Smooth muscle cell (in vitro differentiated cells): ENCODE measurements at regions not wholly inside any gene's neighbourhood (a gene's known extent, or its start where the extent isn't known, plus 50 kb on each side); places are given as distances from the start of the nearest gene placed in this dataset.
"Not testable (repeated sequence)": the region's sequence is repeated elsewhere in the genome, so short reads cannot be mapped to it uniquely, and the experiment has no call there.

ENCODE experiments used
- DNase-seq: peaks from one replicate; lab custom pipeline; 2025; ENCODE audit not compliant: unreplicated experiment; lab: John Stamatoyannopoulos, UW
- H2AFZ ChIP-seq: fragments of 200-600 bp; sonication (generic); 2 replicates; pipeline ENCODE4 v1.6.0; 2016; ENCODE audit warnings: antibody characterized with exemption, low read depth, mild to moderate bottlenecking
- H3F3A ChIP-seq: fragments of 200-600 bp; sonication (generic); 2 replicates; pipeline ENCODE4 v1.6.0; 2017; ENCODE audit warnings: antibody characterized with exemption, low read depth
- H3K27ac ChIP-seq: fragments of 200-600 bp; sonication (generic); 2 replicates; pipeline ENCODE4 v1.5.1; 2016; ENCODE audit warnings: low read depth, mild to moderate bottlenecking
- H3K27me3 ChIP-seq: fragments of 200-600 bp; sonication (generic); 2 replicates; pipeline ENCODE4 v1.6.1; 2016; ENCODE audit warnings: low read depth, mild to moderate bottlenecking
- H3K36me3 ChIP-seq: fragments of 200-600 bp; sonication (generic); 2 replicates; pipeline ENCODE4 v1.5.1; 2016; ENCODE audit warnings: low read depth
- H3K4me1 ChIP-seq: fragments of 200-600 bp; sonication (generic); 2 replicates; pipeline ENCODE4 v1.5.1; 2016; ENCODE audit warnings: low read depth
- H3K4me2 ChIP-seq: fragments of 200-600 bp; sonication (generic); 2 replicates; pipeline ENCODE4 v1.6.0; 2016; ENCODE audit warnings: mild to moderate bottlenecking
- H3K4me3 ChIP-seq: fragments of 200-600 bp; sonication (generic); 2 replicates; pipeline ENCODE4 v1.5.1; 2016; ENCODE audit warnings: mild to moderate bottlenecking
- H3K79me2 ChIP-seq: fragments of 200-600 bp; sonication (generic); 2 replicates; pipeline ENCODE4 v1.6.0; 2016; ENCODE audit warnings: low read depth, mild to moderate bottlenecking
- H3K9ac ChIP-seq: fragments of 200-600 bp; sonication (generic); 2 replicates; pipeline ENCODE4 v1.6.0; 2016; ENCODE audit warnings: low read depth
- H3K9me3 ChIP-seq: fragments of 200-600 bp; sonication (generic); replicated peaks from 2 replicates; pipeline ENCODE4 v1.5.1; 2016; ENCODE audit warnings: low read depth
- H4K20me1 ChIP-seq: fragments of 200-600 bp; sonication (generic); 2 replicates; pipeline ENCODE4 v1.6.0; 2016; ENCODE audit warnings: low read depth
- CTCF ChIP-seq: fragments of 200-600 bp; sonication (generic); IDR thresholded peaks from 2 replicates; pipeline ENCODE4 v1.5.1; 2017; ENCODE audit warnings: borderline replicate concordance, mild to moderate bottlenecking, antibody characterized with exemption; ENCODE audit not compliant: insufficient read depth, poor library complexity, severe bottlenecking
- WGBS: methylation state at CpG from one replicate; pipeline ENCODE4 v1.1.7; 2016; ENCODE audit warnings: low lambda C conversion rate; 5-methylcytosine and 5-hydroxymethylcytosine counted together

- Histone ChIP-seq H3K36me3 (no peaks in the 10 kb centered on the region), H3K27me3 (no peaks in the 10 kb centered on the region), H3F3A (no peaks in the 10 kb centered on the region), H2AFZ (no peak overlapping the region), H3K27ac (no peak overlapping the region), H3K4me2 (no peak overlapping the region), H3K4me1 (no peaks in the 10 kb centered on the region), H3K9me3 (no peaks in the 10 kb centered on the region), H3K4me3 (no peak overlapping the region), H4K20me1 (no peaks in the 10 kb centered on the region), H3K79me2 (no peaks in the 10 kb centered on the region), H3K9ac (no peak overlapping the region)
- TF ChIP-seq CTCF, result no peak
- DNase-seq, result no peak
- whole genome bisulfite sequencing, result 47% methylated on average over 1 of the region's 1 CpG
These were observed 198.1 kb upstream of the PUDP start for GRCh38 chrX:7346021-7346420.

GRCh38 chrX:7343181-7343580 is 195.2 kb upstream of the PUDP start:
- no peak overlapping the region for H3K27ac ChIP-seq
- H3K4me1 ChIP-seq, result no peaks in the 10 kb centered on the region
- no peak overlapping the region for H2AFZ ChIP-seq
- H3K79me2 ChIP-seq, result no peaks in the 10 kb centered on the region
- H4K20me1 ChIP-seq, result no peaks in the 10 kb centered on the region
- no peak overlapping the region for H3K4me2 ChIP-seq
- no peak overlapping the region for H3K4me3 ChIP-seq
- DNase-seq, result no peak
- no peaks in the 10 kb centered on the region for H3F3A ChIP-seq
- 87% methylated on average over 3 of the region's 3 CpGs for WGBS
- no peak for TF ChIP-seq CTCF
- no peaks in the 10 kb centered on the region for H3K27me3 ChIP-seq
- H3K9ac ChIP-seq, result no peak overlapping the region
- H3K36me3 ChIP-seq, result no peaks in the 10 kb centered on the region
- H3K9me3 ChIP-seq, result no peaks in the 10 kb centered on the region

- H3K9ac ChIP-seq, H3F3A ChIP-seq, DNase-seq, H3K27ac ChIP-seq, H3K27me3 ChIP-seq, H3K4me1 ChIP-seq, H3K36me3 ChIP-seq, H2AFZ ChIP-seq, H3K4me3 ChIP-seq, H4K20me1 ChIP-seq, H3K79me2 ChIP-seq, H3K4me2 ChIP-seq, H3K9me3 ChIP-seq: not testable (repeated sequence)
- WGBS, result 70% methylated on average over 2 of the region's 2 CpGs
These were observed 187.9 kb upstream of the PUDP start for GRCh38 chrX:7335816-7336362.

- H3K79me2 ChIP-seq, result no peaks in the 10 kb centered on the region
- no peak overlapping the region for H3K4me3 ChIP-seq
- no peaks in the 10 kb centered on the region for H3F3A ChIP-seq
- no peaks in the 10 kb centered on the region for H3K36me3 ChIP-seq
- no peak for DNase-seq
- no peaks in the 10 kb centered on the region for H3K4me1 ChIP-seq
- no peak overlapping the region for H3K4me2 ChIP-seq
- WGBS, result 75% methylated on average over 5 of the region's 5 CpGs
- no peak overlapping the region for H2AFZ ChIP-seq
- no peaks in the 10 kb centered on the region for H3K9me3 ChIP-seq
- no peak overlapping the region for H3K27ac ChIP-seq
- no peaks in the 10 kb centered on the region for H4K20me1 ChIP-seq
- TF ChIP-seq CTCF, result no peak
- no peak overlapping the region for H3K9ac ChIP-seq
- H3K27me3 ChIP-seq, result no peaks in the 10 kb centered on the region
These were observed 186.4 kb upstream of the PUDP start for GRCh38 chrX:7334253-7334935.
